ENCODE measurements at regions not wholly inside any gene's neighbourhood (a gene's known extent, or its start where the extent isn't known, plus 50 kb on each side); places are given as distances from the start of the nearest gene placed in this dataset.

DNA sequence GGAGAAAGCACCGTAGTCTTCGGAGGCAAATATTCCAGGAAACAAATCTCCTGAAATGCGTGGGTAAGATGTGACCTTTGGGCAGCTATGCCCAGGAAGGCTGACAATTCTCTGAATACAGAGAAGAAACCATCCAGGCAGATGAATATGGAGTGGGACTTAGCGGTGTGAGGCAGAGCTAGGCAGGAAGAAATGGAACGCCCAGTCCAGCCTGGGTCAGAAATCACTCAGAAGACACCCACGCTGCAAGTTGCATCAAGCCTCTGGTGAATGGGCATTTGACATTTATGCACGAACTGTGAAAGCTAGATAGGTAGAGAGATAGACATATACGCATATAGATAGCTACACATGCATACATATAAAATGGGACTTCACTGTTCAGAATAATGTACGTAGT is 498.5 kb downstream of the QKI start:
- in situ Hi-C loops (cut with HindIII; ENCODE audit: low pct_ligation_motif_present, low sequenced_read_pairs), result no loop called here
- H3K27me3 ChIP-seq (replicated peaks), result no peaks in the 10 kb centered on the region

DNA sequence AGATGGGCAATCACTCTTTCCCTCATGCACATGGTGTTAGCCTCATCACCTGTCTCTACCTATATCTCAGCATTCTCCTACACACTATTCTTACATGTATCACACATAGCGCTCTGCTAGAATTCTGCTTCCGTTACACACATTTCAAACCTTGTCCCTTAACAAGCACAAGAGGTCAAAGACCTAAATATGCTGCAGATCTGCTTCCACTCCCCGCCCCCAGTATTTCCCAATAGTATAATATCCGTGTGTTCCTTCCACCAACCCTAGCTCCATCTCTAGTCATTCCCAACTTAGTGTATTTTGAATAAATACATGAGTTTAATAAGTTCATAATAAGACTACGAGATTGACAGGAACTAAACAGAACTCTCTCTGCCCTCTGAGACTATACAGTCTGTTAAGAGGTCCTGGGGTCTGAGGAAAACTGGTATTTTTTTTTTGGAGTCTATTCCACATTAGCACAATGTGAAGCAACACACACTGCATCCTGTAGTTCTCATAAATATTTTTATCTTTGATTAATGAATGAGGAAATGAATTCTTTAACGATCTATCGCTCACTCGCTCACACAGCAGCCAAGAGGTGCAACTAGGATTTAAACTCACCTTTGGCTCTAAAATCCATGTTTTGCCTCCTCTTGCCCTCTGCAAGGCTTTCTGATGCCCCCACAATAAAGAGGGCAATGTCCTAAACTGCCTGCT is 491.6 kb downstream of the QKI start:
- in situ Hi-C loops (cut with HindIII; ENCODE audit: low pct_ligation_motif_present, low sequenced_read_pairs), result no loop called here
- H3K4me3 ChIP-seq (ENCODE audit: low read depth, low read length), result no peak overlapping the region
- no peaks in the 10 kb centered on the region for H3K36me3 ChIP-seq (replicated peaks)
- H3K27me3 ChIP-seq (replicated peaks), result no peaks in the 10 kb centered on the region
- TF ChIP-seq CTCF (IDR thresholded peaks at IDR 0.05; ENCODE audit: low read depth, low read length, missing control alignments), result no peak
- H3K27ac ChIP-seq, result no peak overlapping the region
- no peak for DNase-seq

More for the DNA sequence above, 498.5 kb downstream of the QKI start:
- no peak for TF ChIP-seq CTCF (IDR thresholded peaks at IDR 0.05; ENCODE audit: low read depth, low read length, missing control alignments)
- no peaks in the 10 kb centered on the region for H3K36me3 ChIP-seq (replicated peaks)
- no peak for DNase-seq
- no peak overlapping the region for H3K27ac ChIP-seq
- no peak overlapping the region for H3K4me3 ChIP-seq (ENCODE audit: low read depth, low read length)

DNA sequence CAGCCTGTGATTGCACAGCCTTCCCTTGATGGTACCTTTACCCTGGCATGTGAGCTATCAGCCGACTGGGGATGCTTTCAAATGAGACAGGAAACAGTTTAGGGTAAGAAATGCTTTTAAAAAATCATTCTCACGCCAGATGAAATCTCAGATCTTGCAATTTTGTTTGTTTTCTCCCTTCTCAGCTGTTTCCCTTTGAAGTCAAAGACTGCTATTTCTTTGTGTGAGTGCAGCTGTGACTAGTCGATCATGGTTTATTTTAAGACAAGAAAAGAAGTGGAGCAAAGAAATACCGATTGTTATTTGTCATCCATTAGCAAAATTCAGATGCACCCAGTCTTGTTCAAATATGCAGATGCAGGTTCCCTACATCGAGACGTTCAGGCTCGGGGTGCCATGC is 489.7 kb downstream of the QKI start:
- no peaks in the 10 kb centered on the region for H3K27me3 ChIP-seq (replicated peaks)
- no peak overlapping the region for H3K4me3 ChIP-seq (ENCODE audit: low read depth, low read length)
- TF ChIP-seq CTCF (IDR thresholded peaks at IDR 0.05; ENCODE audit: low read depth, low read length, missing control alignments), result no peak
- in situ Hi-C loops (cut with HindIII; ENCODE audit: low pct_ligation_motif_present, low sequenced_read_pairs), result no loop called here
- H3K27ac ChIP-seq, result no peak overlapping the region
- no peaks in the 10 kb centered on the region for H3K36me3 ChIP-seq (replicated peaks)
- no peak for DNase-seq

GRCh38 chr6:163903541-163903940 is 489.0 kb downstream of the QKI start:
- TF ChIP-seq CTCF (IDR thresholded peaks at IDR 0.05; ENCODE audit: low read depth, low read length, missing control alignments), result no peak
- no peaks in the 10 kb centered on the region for H3K36me3 ChIP-seq (replicated peaks)
- no peak for DNase-seq
- H3K4me3 ChIP-seq (ENCODE audit: low read depth, low read length), result no peak overlapping the region
- H3K27ac ChIP-seq, result no peak overlapping the region
- H3K27me3 ChIP-seq (replicated peaks), result no peaks in the 10 kb centered on the region
- in situ Hi-C loops (cut with HindIII; ENCODE audit: low pct_ligation_motif_present, low sequenced_read_pairs), result no loop called here

DNA sequence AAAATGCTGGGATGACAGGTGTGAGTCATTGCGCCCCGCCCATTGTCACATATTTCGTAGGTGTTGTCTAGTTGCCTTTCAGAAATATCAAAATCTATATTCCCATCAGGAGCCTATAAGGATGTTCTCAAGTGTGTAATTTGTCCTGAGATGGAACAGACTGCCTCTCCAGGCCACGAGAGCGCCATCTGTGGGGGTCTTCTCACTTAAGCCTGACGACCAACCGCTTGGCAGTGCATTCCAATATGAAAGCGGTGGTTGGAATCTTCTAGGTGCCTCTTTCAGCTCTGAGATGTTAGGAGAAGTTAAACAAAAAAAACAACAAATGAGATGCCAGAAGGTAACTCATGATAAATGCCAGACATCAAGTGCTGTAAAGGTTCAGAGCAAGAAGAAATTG is 488.5 kb downstream of the QKI start:
- TF ChIP-seq CTCF (IDR thresholded peaks at IDR 0.05; ENCODE audit: low read depth, low read length, missing control alignments), result no peak
- H3K4me3 ChIP-seq (ENCODE audit: low read depth, low read length), result no peak overlapping the region
- no peak overlapping the region for H3K27ac ChIP-seq
- no peak for DNase-seq
- H3K27me3 ChIP-seq (replicated peaks), result no peaks in the 10 kb centered on the region
- in situ Hi-C loops (cut with HindIII; ENCODE audit: low pct_ligation_motif_present, low sequenced_read_pairs), result no loop called here
- H3K36me3 ChIP-seq (replicated peaks), result no peaks in the 10 kb centered on the region

DNA sequence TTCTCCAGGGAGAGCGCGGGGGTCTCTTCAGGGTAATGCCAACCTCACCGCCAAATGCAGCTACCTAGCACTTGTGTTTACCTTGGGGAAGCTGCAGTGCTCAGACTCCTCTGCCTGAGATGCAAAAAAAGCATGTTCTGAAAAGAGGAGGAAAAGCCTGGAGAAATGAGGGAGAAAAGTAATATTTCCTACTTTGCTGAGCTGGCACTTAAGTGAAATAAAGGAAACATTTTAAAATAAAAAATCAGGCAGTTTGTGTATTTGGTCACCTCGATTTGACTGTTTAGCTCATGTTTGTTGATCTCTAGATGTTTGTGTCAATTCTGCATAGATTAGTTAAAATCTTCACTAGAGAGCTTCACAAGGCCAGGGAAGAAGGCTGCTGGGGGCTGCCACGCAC is 487.2 kb downstream of the QKI start:
- DNase-seq, result no peak
- Histone ChIP-seq H3K27me3 (replicated peaks) (no peaks in the 10 kb centered on the region), H3K36me3 (replicated peaks) (no peaks in the 10 kb centered on the region), H3K4me3 (ENCODE audit: low read depth, low read length) (no peak overlapping the region), H3K27ac (no peak overlapping the region)
- TF ChIP-seq CTCF (IDR thresholded peaks at IDR 0.05; ENCODE audit: low read depth, low read length, missing control alignments), result no peak
- in situ Hi-C loops (cut with HindIII; ENCODE audit: low pct_ligation_motif_present, low sequenced_read_pairs), result no loop called here

Measured in brain microvascular endothelial cell (primary cell).